Iris pigment epithelial cell (primary cell): ENCODE measurements at regions not wholly inside any gene's neighbourhood (a gene's known extent, or its start where the extent isn't known, plus 50 kb on each side); places are given as distances from the start of the nearest gene placed in this dataset.
A peak's percentile ranks its signal among the peaks of the same experiment; 100 is the strongest.
"Not testable (repeated sequence)": the region's sequence is repeated elsewhere in the genome, so short reads cannot be mapped to it uniquely, and the experiment has no call there.

Experiments
- DNase-seq: peaks from one replicate; pipeline ENCODE4 v3.0.0-alpha.2; 2011; ENCODE audit warnings: low read depth

DNA sequence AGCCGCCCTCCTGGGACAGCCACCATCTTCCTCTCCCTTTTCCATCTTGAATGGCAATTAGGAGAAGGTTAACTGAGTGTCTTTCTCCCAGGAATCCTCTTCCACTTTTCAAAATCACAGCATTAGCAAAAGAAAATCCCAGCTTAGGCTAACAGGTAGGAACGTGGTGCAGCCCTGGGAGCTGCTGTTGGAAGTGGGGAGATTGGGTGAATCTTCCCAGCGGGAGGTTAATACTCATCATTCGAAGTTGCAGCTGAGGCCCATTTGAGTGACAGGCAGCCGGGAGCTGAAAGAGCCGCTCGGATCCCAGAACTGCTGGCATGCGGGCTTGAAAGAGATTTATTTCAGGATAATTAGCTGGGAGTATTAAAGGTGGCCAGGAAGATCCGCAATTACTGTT, 306.0 kb downstream of the BCL11A start:
- DNase-seq = no peak

DNA sequence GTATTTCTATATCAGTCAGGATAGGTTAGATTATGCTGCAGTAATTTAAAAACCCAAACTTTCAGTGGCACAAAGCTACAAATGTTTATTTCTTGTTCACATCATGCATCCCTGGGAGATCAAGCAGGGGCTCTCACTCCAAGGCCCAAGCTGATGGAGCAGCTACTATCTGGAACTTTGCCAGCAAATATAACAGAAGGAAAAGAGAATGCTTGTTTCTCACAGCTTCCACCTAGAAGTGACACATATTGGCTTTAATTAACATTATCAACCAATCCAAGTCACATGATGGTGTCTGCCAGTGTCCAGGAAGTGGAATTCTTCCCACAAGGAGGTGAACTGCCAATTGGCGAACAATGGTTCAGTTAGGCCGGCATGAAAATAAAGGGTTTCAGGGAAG, 306.9 kb downstream of the BCL11A start:
- DNase-seq = no peak

DNA sequence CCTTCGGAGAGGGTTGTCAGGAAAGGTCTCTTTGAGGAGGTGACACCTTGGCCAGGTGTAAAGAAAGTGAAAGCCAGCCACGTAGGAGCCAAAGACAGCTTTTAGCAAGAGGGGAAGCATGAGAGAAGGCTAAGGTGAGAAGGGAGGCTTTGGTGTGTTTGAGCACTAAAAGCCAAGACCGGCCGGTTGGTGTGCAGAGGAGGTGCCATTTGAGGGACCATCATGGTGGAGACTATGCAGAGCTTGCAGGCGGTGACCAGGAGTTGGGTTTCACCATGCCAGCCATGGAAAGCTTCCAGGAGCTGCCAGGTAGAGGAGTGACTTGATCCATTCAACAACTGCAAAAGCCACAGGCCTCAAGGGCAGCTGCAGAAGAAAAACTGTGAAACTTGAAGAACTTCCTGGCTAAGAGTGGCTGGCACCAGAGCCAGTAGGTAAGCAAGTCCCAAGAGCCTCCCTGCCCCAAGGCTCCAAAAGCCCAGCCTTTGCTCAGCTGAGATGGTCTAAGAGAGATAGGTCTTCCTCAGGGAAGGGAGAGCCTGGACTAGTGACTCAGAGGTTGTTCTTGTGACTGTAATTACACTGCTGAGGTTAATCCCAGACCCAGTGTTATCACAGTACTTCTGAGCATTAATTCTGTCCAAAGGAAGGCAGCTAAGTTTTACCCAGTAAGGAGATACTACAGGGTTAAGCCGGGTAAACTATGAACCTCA, 319.0 kb downstream of the BCL11A start:
- no peak for DNase-seq

DNA sequence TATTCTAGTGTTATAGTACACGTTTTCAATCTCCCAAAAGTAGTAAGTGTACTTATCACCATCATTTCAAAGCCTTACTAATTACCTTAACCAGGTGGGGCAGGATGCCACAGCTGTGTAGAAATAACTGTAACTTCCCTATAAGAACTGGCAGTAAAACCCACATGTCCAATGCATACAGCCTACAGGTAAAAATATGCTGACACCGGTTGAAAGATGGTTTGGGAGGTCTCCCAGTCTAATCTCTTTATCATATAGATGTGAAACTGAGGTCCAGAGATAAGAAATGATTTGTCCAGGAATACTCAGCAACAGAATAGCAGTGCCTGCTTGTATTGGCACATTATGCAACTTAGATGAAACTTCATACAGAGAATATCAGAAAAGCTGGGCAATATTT, 322.9 kb downstream of the BCL11A start:
- no peak for DNase-seq

DNA sequence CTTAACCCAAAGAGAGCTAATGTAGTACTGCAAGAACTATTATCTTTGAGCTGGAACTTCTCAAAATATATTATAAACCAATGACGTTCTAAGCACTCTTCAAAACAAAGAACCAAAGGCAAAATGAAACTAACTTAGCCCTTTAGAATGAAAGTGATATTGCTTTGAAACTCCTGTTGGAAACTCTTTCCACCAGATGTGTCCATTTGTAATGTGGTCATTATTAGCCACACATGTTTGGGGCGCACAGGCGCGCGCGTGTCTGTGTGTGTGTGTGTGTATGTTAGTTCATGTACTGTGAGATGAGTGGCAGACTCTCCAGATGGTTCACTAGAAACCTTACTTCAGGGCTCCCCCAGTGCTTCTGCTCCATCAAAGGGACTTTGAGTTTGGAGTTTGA, 323.4 kb downstream of the BCL11A start:
- no peak for DNase-seq

DNA sequence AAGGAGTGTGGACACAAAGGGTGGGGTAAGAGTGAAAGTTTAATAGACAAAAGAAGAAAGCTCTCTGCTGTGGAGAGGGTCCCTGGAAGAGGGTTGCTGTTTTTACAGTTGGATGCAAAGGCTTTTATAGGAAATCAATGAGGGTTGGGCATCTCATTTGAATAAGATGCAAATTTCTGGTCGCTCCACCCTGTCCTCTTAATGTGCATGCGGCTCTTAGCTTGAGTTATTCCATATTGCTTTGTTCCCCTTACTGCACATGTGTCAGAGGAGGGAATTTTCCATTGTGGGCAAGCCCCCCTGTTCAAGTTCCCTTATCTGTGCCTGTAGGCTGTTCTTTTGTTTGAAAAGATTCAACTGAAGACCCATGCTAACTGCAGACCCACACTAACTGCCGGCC, 326.5 kb downstream of the BCL11A start:
- no peak for DNase-seq

DNA sequence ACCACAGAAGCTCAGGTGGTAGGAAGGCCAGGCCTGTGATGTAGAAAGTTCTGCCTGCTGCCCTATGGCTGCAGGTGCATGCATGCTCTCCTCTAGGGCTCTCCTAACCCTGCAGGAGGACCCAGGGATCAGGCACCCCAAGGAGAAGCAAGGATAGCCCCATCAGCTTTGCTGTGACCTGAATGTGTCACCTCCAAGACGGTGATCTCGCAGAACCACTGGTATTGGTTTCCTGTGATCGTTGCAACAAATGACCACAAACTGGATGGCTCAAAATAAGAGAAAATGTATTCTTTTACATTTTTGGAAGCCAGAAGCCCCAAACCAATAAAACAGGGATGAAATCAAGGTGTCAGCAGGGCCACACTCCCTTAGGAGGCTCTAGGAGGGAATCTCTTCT, 327.3 kb downstream of the BCL11A start:
- DNase-seq = no peak

DNA sequence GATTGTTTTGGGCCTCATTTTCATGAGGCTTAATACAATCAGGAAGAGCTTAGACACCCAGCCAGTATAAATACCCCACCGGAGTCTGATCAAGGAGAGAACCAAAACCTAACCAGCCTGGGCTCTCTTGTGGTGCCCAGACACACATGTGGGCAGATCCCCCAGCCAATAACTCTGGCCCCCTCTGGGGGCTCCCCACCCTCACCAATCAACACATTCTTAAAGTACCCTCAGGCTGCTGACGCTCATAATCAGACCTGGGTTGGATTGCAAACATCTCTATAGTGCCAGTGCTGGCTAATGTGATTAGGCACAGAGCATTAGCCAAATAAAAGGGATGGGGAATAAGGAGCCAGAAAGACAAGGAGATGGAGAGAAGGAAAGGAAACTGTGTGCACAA, 329.6 kb downstream of the BCL11A start:
- no peak for DNase-seq

DNA sequence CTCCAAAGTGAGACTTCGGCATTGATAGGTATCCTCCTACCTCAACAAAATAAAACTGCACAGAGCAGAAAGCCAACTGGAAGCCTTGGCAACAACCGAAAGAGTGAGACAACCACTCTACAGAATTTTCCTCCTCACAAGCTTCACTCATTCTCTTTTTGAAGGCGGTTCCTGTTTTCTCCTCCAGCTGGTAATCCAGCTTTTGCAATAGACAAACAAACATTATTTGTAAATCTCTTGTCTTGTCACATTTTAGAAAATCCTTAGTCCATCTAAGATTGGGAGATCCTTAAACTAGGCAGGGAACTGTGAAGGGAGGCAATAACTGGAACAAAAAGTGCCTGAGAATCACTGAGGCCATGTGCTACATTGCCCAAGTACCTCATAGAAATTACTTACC, 332.4 kb downstream of the BCL11A start:
- DNase-seq = no peak

DNA sequence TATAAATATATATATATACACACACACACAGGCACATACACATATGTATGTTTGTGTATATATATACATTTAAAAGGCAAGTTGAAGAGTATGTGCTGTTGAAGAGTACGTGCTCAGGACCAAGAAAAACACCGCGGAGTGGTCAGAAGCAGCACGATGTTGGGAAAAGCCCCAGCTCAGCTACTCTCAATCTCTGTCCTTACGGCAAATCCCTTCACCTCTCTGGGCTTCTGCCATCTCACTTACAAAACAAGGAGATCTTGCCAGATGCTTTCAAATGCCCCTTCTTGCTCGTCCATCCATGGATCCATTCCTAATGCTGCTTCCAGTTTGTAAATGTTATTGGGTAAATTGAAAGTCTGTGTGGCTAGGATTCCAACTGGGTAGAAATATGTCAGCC, 333.9 kb downstream of the BCL11A start:
- DNase-seq = no peak

DNA sequence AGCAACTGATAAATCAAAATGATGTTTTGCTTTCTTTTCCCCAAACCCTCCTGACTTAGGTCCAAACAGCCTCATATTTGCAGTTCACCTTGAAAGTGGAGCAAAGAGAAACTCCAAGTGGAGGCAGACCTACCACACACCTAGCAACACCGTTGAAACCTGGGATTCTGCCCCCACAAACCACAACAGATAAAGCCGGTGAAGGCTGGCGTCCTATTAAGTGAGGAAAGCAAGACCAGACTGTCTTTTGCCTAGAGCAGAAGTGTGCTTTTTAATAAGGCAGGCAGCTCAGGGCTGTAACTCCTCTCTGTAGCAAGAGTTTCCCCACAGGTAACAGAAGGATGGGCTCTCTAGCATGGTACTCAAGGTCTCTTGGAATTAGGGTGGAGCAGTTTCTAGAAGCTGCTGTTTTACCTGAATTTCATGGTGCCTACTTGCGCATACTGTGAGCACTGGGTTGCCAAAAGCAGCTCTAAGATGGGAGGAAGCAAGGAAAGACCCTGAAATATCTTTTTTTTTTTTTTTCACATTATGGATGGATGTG, 336.9 kb downstream of the BCL11A start:
- no peak for DNase-seq

DNA sequence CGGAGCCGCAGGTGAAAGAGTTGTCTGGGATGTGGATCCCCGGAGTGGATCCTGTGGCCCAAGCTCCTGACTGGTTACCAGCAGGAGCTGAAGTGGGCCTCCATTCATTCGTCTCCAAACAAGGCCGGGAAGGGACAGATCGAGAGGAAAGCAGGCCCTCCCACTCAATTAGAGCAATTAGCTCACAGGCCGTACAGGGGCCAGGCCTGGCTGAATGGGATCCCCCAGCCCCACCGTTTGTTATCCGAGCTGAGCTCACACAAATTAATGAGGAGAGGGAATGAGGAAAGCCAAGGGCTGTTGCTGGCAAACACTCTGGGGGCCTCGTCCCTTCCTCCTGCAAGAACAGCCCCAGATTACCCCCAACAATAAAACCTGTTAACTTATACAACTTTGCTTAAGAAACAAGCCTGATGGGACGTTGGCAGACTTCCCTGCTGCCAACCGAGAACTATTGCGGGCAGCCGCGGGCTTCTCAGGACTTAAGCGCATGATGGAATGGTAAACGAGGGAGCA, 338.0 kb downstream of the BCL11A start:
- DNase-seq = no peak

DNA sequence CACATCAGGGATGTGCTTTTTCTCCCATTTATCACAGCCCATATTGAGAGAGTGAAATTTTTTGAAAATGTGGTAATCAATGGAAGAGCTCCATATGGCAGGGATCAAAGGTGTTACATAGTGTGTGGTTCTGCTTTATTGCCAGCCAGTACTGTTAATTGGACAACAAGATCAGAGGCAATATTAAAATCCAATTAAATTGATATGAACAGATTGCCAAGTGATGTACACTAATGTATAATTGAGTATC, 338.9 kb downstream of the BCL11A start:
- no peak for DNase-seq

DNA sequence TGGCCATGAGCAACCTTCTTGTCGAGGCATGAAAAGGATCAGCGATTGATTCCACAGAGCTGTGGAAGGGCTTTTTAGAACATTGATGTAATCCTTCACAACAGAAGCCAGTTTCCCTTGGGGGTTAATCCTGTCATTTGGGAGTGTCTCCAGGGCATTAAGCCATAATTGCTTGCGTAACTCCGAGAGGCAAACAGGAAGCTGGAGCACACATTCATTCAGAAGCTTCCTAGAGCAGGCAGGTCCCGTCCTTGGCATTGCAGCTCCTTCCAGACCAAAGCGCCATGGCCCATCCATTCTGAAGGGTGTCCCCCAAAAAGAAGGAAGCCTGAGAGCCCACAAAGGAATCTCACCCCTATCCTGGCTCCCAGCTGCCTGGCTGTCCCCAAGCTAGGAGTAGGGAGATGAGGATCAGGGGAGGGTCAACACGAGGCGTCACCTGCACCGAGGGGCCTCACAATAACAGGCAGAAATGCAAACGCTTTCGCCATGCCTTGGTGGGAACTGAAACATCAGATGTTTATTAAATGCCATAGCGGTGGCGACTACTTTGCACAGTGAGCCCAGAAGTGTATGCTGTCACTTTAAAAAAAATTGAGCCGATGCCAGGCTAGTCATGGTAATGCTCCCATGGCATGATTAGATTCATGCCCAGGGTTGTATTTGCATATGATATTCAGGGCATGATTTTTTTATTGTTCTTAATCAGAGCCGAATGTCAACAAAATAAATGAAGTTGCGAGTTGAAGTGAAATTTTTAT, 339.4 kb downstream of the BCL11A start:
- peak; percentile 4 for DNase-seq

DNA sequence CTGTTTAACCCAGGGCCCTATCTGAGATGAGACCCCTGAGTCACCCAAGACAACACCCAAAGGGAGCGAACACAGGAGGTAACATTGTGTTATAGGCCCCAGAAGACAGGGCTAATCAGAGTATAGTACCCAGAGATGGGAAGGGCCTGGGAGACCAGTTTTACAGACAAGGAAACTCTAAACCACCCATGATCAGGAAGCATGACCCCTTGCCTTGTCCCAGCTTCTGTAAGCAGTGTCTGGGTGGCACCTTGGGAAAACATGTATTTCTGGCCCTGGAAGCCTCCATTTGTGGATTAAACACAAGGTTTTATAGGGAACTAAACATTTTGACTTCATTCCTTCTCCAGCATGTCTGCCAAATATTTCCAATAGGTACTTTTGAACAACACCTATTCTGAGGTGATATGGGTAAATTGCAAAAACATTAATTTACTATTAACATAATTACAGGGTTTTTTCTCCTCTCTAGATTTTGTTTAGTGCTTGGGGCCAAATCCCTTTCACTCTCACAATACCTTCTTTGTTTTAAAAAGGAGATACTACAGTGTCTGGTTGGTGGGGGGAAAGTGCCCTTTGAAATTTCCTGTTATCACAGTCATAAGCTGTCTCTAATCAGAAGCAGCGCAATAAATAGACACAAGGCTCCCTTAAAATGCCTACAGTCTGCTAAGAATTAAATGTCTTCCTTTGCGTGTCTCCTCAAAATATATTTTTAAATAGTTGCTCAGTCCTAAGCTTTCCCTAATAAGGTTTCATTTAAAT, 341.1 kb downstream of the BCL11A start:
- no peak for DNase-seq

DNA sequence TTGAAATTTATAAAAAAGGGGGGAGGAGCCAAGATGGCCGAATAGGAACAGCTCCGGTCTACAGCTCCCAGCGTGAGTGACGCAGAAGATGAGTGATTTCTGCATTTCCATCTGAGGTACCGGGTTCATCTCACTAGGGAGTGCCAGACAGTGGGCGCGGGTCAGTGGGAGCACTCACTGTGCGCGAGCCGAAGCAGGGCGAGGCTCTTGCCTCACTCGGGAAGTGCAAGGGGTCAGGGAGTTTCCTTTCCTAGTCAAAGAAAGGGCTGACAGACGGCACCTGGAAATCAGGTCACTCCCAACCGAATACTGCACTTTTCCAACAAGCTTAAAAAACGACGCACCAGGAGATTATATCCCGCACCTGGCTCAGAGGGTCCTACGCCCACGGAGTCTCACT, 364.4 kb downstream of the BCL11A start:
- not testable (repeated sequence) for DNase-seq

DNA sequence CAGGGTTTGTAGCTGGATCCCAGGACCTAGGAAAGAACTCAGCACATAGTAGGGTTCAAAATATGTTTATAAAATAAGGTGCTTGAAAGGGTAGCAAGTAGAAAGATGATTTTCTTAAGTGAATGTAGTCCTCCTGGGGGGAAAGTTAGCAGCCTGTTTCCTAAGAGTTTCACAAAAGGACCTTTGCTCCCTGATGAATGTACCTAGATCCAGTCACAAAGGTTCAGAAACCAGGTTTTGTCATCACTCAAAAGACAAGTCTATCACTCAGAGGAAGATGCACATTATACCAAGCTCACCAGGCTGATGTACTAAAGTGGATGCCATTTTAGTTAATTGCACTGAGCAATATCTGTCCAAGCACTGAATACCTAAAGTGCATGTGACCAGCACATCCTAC, 378.2 kb downstream of the BCL11A start:
- DNase-seq = no peak

DNA sequence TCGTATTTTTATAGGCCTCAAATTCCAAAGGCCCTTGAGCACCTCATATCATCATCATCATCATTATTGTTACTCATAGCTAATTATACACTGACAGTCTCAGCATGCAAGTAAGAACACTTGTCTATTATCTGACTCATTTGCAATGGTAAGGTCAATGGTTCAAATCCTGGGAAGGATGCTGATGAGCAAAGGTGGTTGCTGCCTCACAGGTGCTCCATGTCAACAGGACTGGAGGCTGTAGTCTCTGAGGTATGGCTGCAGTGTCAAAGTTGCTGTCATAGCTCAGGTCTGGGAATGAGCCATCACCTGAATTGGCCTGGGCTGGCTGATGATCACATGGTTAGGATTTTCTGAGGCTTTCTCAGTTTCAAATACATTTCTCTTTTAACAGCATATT, 379.3 kb downstream of the BCL11A start:
- DNase-seq = no peak

DNA sequence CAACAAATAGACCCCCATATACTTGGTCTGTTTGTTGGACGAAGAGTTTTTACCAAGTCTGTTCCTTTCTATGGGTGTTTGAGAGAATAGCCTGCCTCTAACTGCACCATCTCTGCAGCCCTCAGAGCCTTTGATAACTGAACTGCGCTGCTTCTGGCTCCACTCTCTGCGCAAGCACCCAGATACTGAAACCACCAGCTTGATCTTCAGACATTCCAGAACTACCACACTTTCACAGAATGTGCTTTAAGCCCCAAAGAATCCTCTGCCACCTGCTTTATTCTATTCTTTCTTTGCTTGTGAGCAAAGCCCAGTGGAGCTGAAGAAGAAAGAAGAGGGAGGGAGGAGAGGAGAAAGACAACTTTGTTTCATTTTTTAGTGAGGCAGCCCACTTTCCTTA, 380.7 kb downstream of the BCL11A start:
- no peak for DNase-seq

DNA sequence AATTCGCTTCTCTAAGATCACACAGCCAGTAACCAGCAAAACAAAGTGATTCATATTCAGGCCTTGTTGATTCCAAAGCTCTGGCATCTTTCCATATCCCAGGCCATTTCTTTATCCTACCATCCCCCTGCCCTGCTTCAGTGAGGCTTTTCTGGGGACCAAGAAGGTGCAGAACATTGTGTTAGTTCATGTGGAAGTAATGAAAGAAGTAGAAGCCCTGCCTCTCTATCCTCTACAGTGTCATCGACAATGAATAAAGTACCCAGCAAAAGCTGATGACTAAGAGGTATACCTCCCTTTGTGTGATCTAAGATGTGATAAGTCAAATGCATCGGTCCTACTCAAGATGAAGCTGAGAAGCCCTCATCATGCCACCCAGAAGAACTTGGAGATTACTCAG, 383.2 kb downstream of the BCL11A start:
- DNase-seq = no peak

DNA sequence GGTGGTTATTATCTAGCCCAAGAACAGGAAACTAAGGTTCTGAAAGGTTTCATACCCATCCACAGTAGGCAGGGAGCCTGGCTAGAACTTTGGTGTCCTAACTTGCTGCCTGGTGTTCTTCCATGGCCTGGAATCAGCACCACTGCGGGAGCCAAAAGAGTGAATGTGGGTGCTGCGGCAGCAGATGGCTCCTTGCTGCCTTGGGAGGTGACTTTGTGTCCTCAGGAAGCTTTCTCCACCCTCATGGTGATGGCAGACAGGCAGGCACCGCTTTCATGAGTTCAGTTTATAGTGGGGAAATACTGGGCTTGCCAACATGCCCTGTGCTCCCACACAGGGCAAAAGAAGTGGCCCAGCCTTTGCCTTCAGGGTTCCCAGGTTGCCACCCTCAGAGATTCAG, 385.2 kb downstream of the BCL11A start:
- DNase-seq = no peak

DNA sequence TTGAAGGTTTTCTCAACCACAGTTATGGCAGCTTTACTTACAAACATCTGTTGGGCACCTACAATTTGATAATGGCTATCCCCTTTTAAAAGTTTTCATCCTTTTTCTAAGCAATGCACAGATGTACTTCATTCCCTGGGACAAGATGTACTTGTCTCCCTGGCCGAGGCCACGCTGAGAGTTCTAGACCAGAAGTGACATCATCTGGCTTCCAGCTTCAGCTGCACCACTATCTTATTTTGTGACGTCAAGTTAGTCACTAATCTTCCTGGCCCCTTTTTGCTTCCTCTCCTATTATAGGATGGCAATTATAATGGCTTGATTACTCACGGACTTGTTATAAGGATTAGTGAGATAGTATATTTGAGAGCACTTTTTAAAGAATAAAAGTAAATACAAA, 386.4 kb downstream of the BCL11A start:
- no peak for DNase-seq

DNA sequence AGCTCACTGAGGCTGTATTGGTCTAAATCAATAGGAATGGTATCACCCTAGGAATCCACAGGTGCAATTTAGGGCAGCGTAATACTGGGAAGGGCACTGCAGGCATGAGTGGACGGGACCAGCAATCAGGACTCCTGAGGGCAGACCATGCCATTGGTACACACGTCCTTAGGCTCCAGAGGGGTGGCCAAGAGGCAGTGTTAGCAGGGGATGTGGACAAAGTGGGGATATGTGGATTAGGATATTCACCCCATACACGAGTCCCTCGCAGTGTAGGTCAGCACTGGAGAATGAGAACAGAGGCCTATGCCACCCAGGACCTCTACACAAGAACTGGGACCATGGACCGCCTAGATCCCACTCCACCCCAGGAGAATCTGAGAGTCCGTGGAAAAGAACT, 389.8 kb downstream of the BCL11A start:
- DNase-seq = no peak
